Gastroesophageal sphincter (tissue), 2 donors: ENCODE measurements at regions not wholly inside any gene's neighbourhood (a gene's known extent, or its start where the extent isn't known, plus 50 kb on each side); places are given as distances from the start of the nearest gene placed in this dataset.

ENCODE experiments used
- POLR2A ChIP-seq, 2 donors: fragments of 450-650 bp; IDR thresholded peaks; one replicate each; pipeline ENCODE4 v1.6.1; 2017; ENCODE audit warnings: antibody characterized with exemption in 2 of 2, mild to moderate bottlenecking in 2 of 2, moderate library complexity in 1 of 2
- POLR2AphosphoS5 ChIP-seq: sonication (generic); formaldehyde crosslinking; IDR thresholded peaks from one replicate; pipeline ENCODE4 v1.6.1; 2017; ENCODE audit warnings: antibody characterized with exemption

DNA sequence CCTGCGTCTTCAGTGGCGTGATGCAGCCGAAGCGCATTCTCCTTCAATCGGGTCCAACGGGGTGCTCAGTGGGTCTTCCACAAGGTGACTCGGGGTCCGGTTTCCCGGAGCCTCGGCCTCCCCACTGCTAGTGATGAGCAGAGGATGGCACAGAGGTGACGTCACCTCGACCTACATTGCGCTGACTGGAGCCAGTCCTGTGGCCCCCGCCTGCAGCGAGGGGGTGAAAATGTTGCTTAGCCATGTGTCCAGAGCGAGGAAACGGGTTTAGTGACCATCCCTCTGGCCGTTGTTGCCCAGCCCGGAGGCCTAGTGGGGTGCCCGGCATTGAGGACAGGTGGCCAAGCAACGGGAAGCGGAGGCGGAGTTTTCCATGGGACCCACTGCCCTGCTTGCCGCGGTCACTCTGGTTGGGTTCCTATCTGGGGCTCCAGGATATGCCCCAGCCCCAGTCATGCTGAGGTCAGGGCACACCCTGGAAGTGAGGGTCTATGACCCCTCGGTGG is 190.6 kb upstream of the CIBAR2 start:
- TF ChIP-seq POLR2A (IDR thresholded peaks at IDR 0.05) = no peak
- no peak for TF ChIP-seq POLR2AphosphoS5
